Epithelial cell of esophagus (primary cell): ENCODE measurements at regions not wholly inside any gene's neighbourhood (a gene's known extent, or its start where the extent isn't known, plus 50 kb on each side); places are given as distances from the start of the nearest gene placed in this dataset.
A peak's percentile ranks its signal among the peaks of the same experiment; 100 is the strongest.

Experiments
- DNase-seq: peaks from one replicate; pipeline ENCODE4 v3.0.0; 2010; ENCODE audit warnings: low read depth
- H3K4me3 ChIP-seq: 2 replicates; pipeline ENCODE4 v1.5.1; 2011; ENCODE audit warnings: mild to moderate bottlenecking, low read length, control low read depth
- TF ChIP-seq, protein P1 (sequence below): IDR thresholded peaks from 2 replicates; pipeline ENCODE4 v1.5.1; 2011; ENCODE audit warnings: low read depth, mild to moderate bottlenecking, low read length, control low read depth, inconsistent platforms; ENCODE audit not compliant: insufficient read depth; ENCODE audit errors: missing control alignments

DNA sequence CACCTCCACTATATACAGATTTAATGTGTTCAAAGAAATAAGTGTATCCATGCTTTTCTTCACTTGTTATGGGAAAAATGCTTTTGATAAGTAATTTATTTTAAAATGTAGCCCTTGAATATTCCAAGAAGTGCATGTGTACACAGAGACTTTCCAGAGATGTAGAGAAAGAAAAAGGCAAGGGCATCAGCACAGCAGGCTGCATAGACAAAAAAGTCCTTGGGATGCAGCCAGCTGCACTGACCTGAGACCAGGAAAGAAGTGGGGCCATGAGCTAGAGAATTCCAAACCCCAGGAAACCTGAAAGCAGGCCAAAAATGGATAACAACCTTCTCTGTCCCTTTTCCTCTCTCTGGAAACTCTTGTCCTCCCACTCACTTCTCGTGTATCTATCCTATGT is 51.6 kb upstream of the PRDM8 start:
- TF ChIP-seq, protein P1, sequence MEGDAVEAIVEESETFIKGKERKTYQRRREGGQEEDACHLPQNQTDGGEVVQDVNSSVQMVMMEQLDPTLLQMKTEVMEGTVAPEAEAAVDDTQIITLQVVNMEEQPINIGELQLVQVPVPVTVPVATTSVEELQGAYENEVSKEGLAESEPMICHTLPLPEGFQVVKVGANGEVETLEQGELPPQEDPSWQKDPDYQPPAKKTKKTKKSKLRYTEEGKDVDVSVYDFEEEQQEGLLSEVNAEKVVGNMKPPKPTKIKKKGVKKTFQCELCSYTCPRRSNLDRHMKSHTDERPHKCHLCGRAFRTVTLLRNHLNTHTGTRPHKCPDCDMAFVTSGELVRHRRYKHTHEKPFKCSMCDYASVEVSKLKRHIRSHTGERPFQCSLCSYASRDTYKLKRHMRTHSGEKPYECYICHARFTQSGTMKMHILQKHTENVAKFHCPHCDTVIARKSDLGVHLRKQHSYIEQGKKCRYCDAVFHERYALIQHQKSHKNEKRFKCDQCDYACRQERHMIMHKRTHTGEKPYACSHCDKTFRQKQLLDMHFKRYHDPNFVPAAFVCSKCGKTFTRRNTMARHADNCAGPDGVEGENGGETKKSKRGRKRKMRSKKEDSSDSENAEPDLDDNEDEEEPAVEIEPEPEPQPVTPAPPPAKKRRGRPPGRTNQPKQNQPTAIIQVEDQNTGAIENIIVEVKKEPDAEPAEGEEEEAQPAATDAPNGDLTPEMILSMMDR = no peak
- no peak overlapping the region for H3K4me3 ChIP-seq
- no peak for DNase-seq

GRCh38 chr4:80144676-80145470 is 52.4 kb upstream of the PRDM8 start:
- no peak for DNase-seq
- TF ChIP-seq, protein P1 = no peak
- H3K4me3 ChIP-seq = no peak overlapping the region

- no peak for DNase-seq
- H3K4me3 ChIP-seq = no peak overlapping the region
- TF ChIP-seq, protein P1 = no peak
Measured at GRCh38 chr4:80143307-80143679, 54.0 kb upstream of the PRDM8 start.

- H3K4me3 ChIP-seq = no peak overlapping the region
- TF ChIP-seq, protein P1 = no peak
- peak; percentile 76 for DNase-seq
Measured at GRCh38 chr4:80142394-80143306, 54.7 kb upstream of the PRDM8 start.

DNA sequence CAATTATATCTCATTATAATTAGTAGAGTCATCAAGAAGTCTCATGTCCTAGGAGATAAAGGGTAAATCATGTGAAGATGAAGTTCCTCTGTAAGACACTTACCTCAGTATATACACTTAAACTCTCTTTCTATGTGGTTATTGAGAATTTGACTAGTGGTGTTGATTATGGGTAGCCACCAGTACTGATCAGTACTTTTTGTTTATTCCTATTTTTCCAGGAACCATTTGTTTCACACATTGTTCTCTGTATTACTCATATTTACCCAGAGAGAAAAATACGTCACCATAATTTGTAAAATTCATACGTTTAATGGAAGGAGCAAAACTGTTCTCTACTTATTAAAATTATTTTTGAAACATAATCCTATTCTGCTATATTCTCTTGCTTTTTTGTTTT is 55.8 kb upstream of the PRDM8 start:
- TF ChIP-seq, protein P1 = no peak
- no peak for DNase-seq
- no peak overlapping the region for H3K4me3 ChIP-seq

GRCh38 chr4:80140194-80140593 is 57.1 kb upstream of the PRDM8 start:
- DNase-seq = no peak
- TF ChIP-seq, protein P1 = no peak
- no peak overlapping the region for H3K4me3 ChIP-seq
